Type B pancreatic cell (in vitro differentiated cells): ENCODE measurements at regions not wholly inside any gene's neighbourhood (a gene's known extent, or its start where the extent isn't known, plus 50 kb on each side); places are given as distances from the start of the nearest gene placed in this dataset.

ENCODE experiments used
- DNase-seq: peaks from one replicate; pipeline ENCODE4 v3.0.0; 2021; ENCODE audit warnings: mixed read lengths; ENCODE audit not compliant: unreplicated experiment; ENCODE audit errors: extremely low spot score
- H3K27ac Mint-ChIP-seq: 2 replicates; pipeline ENCODE4 v1.8.0; 2021; ENCODE audit warnings: mild to moderate bottlenecking, mixed read lengths
- H3K27me3 Mint-ChIP-seq: 2 replicates; pipeline ENCODE4 v1.8.0; 2021; ENCODE audit warnings: mixed read lengths
- H3K36me3 Mint-ChIP-seq: 2 replicates; pipeline ENCODE4 v1.8.0; 2021; ENCODE audit warnings: mixed read lengths
- H3K4me1 Mint-ChIP-seq: one replicate; pipeline ENCODE4 v1.8.0; 2021; ENCODE audit warnings: mixed read lengths; ENCODE audit not compliant: unreplicated experiment
- H3K4me3 Mint-ChIP-seq: 2 replicates; pipeline ENCODE4 v1.8.0; 2021; ENCODE audit warnings: mild to moderate bottlenecking, mixed read lengths
- H3K9me3 Mint-ChIP-seq: 2 replicates; pipeline ENCODE4 v1.8.0; 2021; ENCODE audit warnings: mixed read lengths
- TF ChIP-seq, protein P1 (sequence below): fragments of 200-600 bp; sonication (generic); conservative IDR thresholded peaks from 2 replicates; pipeline ENCODE4 v1.5.0; 2021; ENCODE audit warnings: antibody characterized with exemption, mild to moderate bottlenecking

DNA sequence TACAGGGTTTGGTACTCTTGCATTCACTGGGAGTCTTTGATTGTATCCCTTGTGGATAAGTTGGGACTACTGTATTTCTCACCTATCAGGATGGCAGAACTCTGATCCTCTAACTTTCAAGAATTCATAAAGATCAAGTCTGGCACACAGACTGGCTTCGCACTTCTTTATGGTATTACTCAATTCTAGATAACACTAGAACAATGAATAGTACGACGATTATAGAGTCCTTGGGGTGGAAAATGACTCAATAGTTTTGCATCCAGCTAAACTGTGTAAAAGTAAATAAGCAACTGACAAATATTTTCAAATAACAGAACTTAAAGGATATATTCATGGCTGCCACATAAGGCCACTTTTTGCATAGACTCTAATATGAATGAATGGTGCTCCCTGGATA is 103.4 kb upstream of the MEX3C start:
- TF ChIP-seq, protein P1, sequence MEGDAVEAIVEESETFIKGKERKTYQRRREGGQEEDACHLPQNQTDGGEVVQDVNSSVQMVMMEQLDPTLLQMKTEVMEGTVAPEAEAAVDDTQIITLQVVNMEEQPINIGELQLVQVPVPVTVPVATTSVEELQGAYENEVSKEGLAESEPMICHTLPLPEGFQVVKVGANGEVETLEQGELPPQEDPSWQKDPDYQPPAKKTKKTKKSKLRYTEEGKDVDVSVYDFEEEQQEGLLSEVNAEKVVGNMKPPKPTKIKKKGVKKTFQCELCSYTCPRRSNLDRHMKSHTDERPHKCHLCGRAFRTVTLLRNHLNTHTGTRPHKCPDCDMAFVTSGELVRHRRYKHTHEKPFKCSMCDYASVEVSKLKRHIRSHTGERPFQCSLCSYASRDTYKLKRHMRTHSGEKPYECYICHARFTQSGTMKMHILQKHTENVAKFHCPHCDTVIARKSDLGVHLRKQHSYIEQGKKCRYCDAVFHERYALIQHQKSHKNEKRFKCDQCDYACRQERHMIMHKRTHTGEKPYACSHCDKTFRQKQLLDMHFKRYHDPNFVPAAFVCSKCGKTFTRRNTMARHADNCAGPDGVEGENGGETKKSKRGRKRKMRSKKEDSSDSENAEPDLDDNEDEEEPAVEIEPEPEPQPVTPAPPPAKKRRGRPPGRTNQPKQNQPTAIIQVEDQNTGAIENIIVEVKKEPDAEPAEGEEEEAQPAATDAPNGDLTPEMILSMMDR = no peak
- Mint-ChIP-seq H3K9me3 (no peaks in the 10 kb centered on the region), H3K36me3 (no peaks in the 10 kb centered on the region), H3K4me1 (no peaks in the 10 kb centered on the region), H3K27me3 (peaks cover 3% of the 10 kb centered on the region), H3K4me3 (no peak overlapping the region), H3K27ac (no peak overlapping the region)
- no peak for DNase-seq

DNA sequence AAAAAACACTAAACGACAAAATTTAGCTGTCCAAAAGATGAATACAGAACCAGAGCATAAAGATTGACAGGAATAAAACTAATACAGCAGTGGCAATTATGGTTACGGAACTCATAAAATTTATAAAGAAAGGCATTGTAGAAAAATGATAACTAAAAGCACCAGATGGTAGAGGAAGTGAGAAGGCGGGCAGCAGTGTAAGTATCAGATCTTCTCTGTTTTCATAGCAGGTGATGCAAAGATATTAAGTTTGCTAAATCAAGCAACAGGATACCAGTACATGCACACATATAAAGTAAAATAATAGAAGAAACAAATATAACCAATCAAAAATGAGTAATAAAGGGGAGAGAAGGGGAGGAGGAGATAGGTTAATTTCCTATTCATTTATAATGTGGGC is 103.9 kb upstream of the MEX3C start:
- H3K4me1 Mint-ChIP-seq = no peaks in the 10 kb centered on the region
- TF ChIP-seq, protein P1 = no peak
- no peaks in the 10 kb centered on the region for H3K36me3 Mint-ChIP-seq
- H3K27me3 Mint-ChIP-seq = peaks cover 8% of the 10 kb centered on the region
- DNase-seq = no peak
- no peak overlapping the region for H3K4me3 Mint-ChIP-seq
- no peaks in the 10 kb centered on the region for H3K9me3 Mint-ChIP-seq
- no peak overlapping the region for H3K27ac Mint-ChIP-seq

DNA sequence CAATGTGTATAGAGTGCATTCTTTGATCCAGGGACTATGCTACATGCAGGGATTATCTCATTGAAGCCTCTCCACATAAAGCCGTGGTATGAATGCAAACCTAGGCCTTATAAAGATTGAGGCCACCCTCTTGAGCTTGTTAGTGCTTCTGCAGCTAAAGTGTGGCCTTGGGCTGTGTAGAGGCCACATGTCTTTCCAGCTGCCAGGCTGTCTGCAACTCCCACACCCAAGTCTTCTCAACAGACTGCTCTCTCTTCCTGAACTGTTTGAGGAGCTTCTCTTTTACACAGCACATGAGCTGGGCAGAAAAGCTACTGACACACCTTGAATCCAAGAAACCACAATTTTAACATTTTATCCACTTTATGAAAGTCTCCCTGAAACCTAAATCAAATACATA is 119.2 kb upstream of the MEX3C start:
- TF ChIP-seq, protein P1 = no peak
- H3K9me3 Mint-ChIP-seq = peaks cover 10% of the 10 kb centered on the region

DNA sequence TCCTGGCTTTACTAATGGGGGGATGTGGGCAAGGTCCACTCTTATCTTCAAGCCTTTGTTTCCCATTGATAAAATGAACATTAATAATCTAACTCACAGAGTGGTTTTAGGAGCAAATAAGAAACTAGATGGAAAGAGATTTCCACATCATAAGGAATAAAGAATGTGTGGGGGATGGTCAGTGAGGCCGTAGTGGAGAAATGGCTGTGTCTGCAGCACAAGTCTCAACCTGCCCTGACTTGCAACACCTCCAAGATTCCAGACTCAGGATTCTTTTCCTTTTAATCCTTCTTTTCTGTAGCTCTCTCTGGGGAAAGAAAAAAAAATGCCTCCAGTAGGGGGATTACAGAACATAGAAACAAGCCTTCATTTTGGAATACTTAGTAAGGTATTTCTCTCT is 124.2 kb upstream of the MEX3C start:
- H3K27me3 Mint-ChIP-seq = peaks cover 16% of the 10 kb centered on the region
- peaks cover 5% of the 10 kb centered on the region for H3K9me3 Mint-ChIP-seq
- peaks cover 19% of the 10 kb centered on the region for H3K4me1 Mint-ChIP-seq
- H3K27ac Mint-ChIP-seq = no peak overlapping the region
- TF ChIP-seq, protein P1 = no peak
- no peaks in the 10 kb centered on the region for H3K36me3 Mint-ChIP-seq
- H3K4me3 Mint-ChIP-seq = no peak overlapping the region
- DNase-seq = no peak

More for the DNA sequence above, 119.2 kb upstream of the MEX3C start:
- Mint-ChIP-seq H3K36me3 (no peaks in the 10 kb centered on the region), H3K4me3 (no peak overlapping the region), H3K27ac (no peak overlapping the region), H3K4me1 (peaks cover 5% of the 10 kb centered on the region), H3K27me3 (peaks cover 7% of the 10 kb centered on the region)
- DNase-seq = no peak

DNA sequence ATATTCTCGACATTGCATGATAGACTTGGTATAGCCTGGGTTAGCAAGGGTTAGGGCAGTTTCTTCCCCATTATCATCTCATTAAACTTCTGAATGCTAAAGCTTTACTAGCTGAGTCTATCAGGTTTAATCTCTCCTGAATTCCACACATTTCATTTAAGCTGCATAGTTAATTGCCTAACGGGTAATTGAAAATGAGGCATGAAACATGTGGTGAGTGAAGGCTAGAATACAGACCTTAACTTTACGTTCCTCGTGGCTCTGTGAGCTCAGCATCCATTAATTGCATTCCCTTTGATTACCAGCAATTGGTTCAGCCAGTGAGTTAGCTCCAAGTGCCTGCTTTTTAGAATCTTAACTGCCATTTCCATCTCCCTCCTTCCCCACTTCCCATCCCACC is 126.5 kb upstream of the MEX3C start:
- Mint-ChIP-seq H3K9me3 (no peaks in the 10 kb centered on the region), H3K27ac (no peak overlapping the region), H3K27me3 (peaks cover 15% of the 10 kb centered on the region), H3K4me3 (no peak overlapping the region), H3K4me1 (peaks cover 19% of the 10 kb centered on the region), H3K36me3 (no peaks in the 10 kb centered on the region)
- no peak for DNase-seq
- TF ChIP-seq, protein P1 = no peak

DNA sequence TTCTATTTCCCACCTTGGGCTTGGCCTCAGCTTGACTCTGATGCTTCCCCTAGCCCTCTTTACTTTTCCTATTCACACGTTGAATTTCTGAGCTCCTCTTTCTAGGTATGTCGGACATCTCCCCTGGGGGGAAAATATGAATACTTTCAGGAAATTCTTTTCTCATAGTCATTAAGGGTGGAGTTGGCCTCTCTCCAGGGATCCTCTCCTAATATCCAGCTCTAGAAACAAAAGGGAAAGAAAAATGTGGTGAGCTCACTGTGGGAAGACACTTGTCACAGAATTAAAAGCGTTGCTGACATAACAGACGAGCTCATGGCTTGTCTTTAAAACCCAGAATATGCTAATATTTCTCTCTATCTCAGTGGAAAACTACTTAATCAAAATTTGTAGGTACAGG is 132.7 kb upstream of the MEX3C start:
- Mint-ChIP-seq H3K27ac (no peak overlapping the region), H3K27me3 (peaks cover 10% of the 10 kb centered on the region), H3K36me3 (no peaks in the 10 kb centered on the region), H3K4me3 (no peak overlapping the region), H3K4me1 (peaks cover 11% of the 10 kb centered on the region), H3K9me3 (peaks cover 4% of the 10 kb centered on the region)
- DNase-seq = no peak
- TF ChIP-seq, protein P1 = no peak
